ENCODE measurements at regions not wholly inside any gene's neighbourhood (a gene's known extent, or its start where the extent isn't known, plus 50 kb on each side); places are given as distances from the start of the nearest gene placed in this dataset.

GRCh38 chr16:85511938-85512807 is 100.9 kb upstream of the GSE1 start:
- DNase-seq (ENCODE audit: low read depth): no peak
- TF ChIP-seq CTCF (conservative IDR thresholded peaks at IDR 0.05; ENCODE audit: low read depth, low read length): no peak
- H3K4me3 ChIP-seq (ENCODE audit: low read length): no peak overlapping the region

GRCh38 chr16:85512808-85513115 is 100.4 kb upstream of the GSE1 start:
- no peak overlapping the region for H3K4me3 ChIP-seq (ENCODE audit: low read length)
- no peak for DNase-seq (ENCODE audit: low read depth)
- no peak for TF ChIP-seq CTCF (conservative IDR thresholded peaks at IDR 0.05; ENCODE audit: low read depth, low read length)

- no peak for DNase-seq (ENCODE audit: low read depth)
- no peak for TF ChIP-seq CTCF (conservative IDR thresholded peaks at IDR 0.05; ENCODE audit: low read depth, low read length)
Observed at GRCh38 chr16:85513180-85513579, 99.9 kb upstream of the GSE1 start.

GRCh38 chr16:85513649-85514048 is 99.5 kb upstream of the GSE1 start:
- H3K4me3 ChIP-seq (ENCODE audit: low read length): no peak overlapping the region
- no peak for DNase-seq (ENCODE audit: low read depth)
- TF ChIP-seq CTCF (conservative IDR thresholded peaks at IDR 0.05; ENCODE audit: low read depth, low read length): no peak

More at GRCh38 chr16:85513180-85513579, 99.9 kb upstream of the GSE1 start:
- H3K4me3 ChIP-seq (ENCODE audit: low read length): no peak overlapping the region

- peak; percentile 12 for TF ChIP-seq CTCF (conservative IDR thresholded peaks at IDR 0.05; ENCODE audit: low read depth, low read length)
- no peak overlapping the region for H3K4me3 ChIP-seq (ENCODE audit: low read length)
- DNase-seq (ENCODE audit: low read depth): no peak
Observed at GRCh38 chr16:85514295-85514597, 98.9 kb upstream of the GSE1 start.

- peak; percentile 54 for DNase-seq (ENCODE audit: low read depth)
- TF ChIP-seq CTCF (conservative IDR thresholded peaks at IDR 0.05; ENCODE audit: low read depth, low read length): peak; percentile 4
- peak overlapping the region; percentile 4 for H3K4me3 ChIP-seq (ENCODE audit: low read length)
Observed at GRCh38 chr16:85514598-85515318, 98.4 kb upstream of the GSE1 start.

GRCh38 chr16:85515319-85515745 is 97.8 kb upstream of the GSE1 start:
- no peak for TF ChIP-seq CTCF (conservative IDR thresholded peaks at IDR 0.05; ENCODE audit: low read depth, low read length)
- no peak for DNase-seq (ENCODE audit: low read depth)
- no peak overlapping the region for H3K4me3 ChIP-seq (ENCODE audit: low read length)
